Choroid plexus epithelial cell (primary cell): ENCODE measurements at regions not wholly inside any gene's neighbourhood (a gene's known extent, or its start where the extent isn't known, plus 50 kb on each side); places are given as distances from the start of the nearest gene placed in this dataset.

Experiments
- DNase-seq: peaks from one replicate; pipeline ENCODE4 v3.0.0-alpha.2; 2010; ENCODE audit warnings: low read depth
- H3K4me3 ChIP-seq: 2 replicates; pipeline ENCODE4 v1.5.1; 2011; ENCODE audit warnings: low read depth, mild to moderate bottlenecking, control low read depth, low read length, moderate library complexity
- TF ChIP-seq, protein P1 (sequence below): conservative IDR thresholded peaks from 2 replicates; pipeline ENCODE4 v1.5.1; 2011; ENCODE audit warnings: low read depth, mild to moderate bottlenecking, control low read depth, inconsistent platforms, low read length, moderate library complexity

DNA sequence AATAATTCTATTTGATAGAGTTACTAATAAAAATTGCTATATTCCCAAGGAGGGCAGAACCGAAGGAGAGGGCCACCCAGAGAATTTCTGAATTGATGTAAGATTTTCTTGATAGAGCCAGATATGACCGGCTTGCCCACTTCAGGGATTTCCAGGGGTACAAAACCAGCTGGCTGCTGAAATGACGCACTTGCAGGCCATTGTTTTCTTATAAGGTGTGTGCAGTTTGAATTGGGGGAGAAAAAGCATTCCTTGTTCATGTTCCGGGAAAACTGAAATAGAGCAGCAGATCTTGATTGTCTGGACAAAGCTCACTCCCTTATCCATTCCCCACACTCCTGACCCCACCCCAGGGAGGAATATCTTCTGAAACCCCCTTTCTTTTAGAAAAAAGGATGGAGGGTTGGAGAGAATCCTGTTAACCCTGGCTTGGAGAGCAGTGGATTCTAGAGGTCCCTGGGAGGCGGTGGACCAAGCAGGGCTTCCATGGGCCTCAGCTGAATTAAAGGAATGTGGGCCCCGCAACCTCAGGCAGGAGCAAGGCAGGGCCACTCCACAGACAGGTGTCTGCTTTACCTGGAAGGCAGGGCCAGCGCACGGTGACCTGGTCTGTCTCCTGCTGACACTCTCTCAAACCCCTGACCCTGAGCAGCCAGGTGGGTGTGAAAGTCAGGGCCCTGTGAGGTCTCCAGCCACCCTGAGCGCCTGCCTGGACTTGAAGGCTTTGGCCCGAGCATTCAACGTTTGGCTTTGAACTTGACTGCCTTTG lies 96.4 kb downstream of the TMEM170B start:
- no peak for DNase-seq
- H3K4me3 ChIP-seq: no peak overlapping the region
- TF ChIP-seq, protein P1, sequence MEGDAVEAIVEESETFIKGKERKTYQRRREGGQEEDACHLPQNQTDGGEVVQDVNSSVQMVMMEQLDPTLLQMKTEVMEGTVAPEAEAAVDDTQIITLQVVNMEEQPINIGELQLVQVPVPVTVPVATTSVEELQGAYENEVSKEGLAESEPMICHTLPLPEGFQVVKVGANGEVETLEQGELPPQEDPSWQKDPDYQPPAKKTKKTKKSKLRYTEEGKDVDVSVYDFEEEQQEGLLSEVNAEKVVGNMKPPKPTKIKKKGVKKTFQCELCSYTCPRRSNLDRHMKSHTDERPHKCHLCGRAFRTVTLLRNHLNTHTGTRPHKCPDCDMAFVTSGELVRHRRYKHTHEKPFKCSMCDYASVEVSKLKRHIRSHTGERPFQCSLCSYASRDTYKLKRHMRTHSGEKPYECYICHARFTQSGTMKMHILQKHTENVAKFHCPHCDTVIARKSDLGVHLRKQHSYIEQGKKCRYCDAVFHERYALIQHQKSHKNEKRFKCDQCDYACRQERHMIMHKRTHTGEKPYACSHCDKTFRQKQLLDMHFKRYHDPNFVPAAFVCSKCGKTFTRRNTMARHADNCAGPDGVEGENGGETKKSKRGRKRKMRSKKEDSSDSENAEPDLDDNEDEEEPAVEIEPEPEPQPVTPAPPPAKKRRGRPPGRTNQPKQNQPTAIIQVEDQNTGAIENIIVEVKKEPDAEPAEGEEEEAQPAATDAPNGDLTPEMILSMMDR: no peak

DNA sequence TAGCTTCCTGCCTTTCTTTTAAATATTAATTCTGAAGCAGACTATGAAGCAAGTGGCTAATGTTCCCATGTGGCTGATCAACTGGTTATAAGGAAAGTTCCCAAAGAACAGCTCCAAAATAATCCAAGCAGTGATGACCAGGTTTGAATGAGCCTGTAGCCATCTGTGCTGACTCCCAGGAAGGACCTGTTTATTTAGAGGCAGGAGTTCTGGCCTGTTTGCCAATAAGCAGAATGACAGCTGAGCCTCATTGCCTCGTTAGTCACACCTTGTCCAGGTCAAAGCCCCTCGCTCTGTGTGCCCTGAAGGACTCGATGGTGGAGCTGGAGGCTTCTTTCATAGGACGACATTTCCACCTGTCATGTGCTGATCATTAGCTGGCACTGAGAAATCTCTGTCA lies 97.4 kb downstream of the TMEM170B start:
- TF ChIP-seq, protein P1: no peak
- no peak overlapping the region for H3K4me3 ChIP-seq
- no peak for DNase-seq

DNA sequence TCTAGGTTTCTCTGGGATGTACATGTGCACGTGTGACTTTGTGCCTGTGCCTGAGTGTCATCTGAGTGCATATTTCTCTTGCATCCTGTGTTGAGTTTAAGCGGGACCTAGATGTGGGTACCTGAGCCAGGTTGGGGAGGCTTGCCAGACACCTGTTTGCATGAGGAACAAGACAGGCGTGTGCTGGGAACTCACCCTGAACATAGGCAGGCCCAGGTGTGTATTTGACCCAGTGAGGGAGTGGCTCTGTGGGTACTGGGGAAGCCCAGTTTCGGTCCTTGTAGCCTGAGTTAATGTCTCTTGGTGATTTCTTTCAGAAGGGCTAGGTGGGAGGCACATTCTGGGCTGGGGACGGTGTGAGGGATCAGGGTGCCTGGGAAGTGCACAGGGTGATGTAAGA lies 98.6 kb downstream of the TMEM170B start:
- H3K4me3 ChIP-seq: no peak overlapping the region
- TF ChIP-seq, protein P1: no peak
- no peak for DNase-seq

DNA sequence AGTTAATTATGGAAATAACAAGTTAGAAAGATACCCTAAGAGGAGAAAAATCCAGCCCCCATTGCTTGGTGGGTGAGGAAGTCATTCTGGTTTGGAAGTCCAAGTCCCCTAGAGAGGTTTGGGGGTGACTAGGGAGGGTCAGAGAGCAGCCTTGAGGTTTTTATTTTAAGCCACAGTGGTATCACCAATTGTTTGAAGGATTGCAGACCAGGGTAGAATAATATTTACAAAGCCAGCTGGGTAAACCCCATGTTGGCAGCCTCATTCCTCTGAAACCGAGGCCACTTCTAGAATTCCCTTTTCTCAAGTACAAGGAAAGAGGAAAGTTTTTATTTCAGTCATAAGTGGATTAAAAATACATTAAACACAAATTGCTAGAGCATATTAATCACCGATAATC lies 99.7 kb downstream of the TMEM170B start:
- H3K4me3 ChIP-seq: no peak overlapping the region

DNA sequence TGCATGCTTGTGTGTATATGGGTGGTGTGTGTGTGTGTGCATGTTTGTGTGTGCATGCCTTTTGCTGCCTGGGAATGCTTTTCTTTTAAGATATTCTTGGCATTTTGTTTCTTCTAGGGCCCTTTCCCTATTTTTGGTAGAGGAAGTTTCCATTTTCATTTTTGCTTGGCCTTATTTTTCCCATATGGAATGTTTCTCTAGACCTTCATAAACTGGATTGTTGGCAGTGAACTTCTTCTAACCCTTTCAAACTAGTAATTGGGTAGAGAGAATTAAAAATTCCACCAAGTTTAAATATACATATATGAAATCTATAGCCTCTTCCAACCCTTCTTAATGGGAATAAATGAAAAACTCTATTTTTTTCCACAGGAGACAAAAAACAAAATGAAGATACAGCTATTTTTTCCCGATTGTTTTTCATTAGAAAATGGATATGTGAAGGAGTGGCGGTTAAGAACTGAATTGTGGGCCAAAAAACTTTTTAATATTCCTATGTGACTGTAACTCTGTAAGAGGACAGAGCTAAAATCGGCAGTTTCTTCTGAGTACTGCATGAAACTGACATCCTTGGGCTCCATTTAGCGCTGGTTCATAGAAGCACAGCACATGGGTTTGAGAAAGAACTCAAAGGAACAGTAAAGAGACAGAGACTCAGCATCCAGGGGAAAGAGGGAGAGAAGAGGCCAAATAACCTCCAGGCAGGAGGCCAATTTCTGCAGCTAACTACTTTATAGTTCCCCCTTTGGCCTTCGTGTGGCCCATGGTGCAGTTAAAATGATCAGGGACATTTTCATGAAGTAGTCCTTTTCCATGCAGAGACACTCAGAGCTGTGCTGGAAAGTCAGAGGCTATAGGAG lies 102.1 kb downstream of the TMEM170B start:
- H3K4me3 ChIP-seq: no peak overlapping the region
- TF ChIP-seq, protein P1: no peak
- DNase-seq: no peak

More for the DNA sequence above, 99.7 kb downstream of the TMEM170B start:
- TF ChIP-seq, protein P1: no peak
- DNase-seq: no peak

DNA sequence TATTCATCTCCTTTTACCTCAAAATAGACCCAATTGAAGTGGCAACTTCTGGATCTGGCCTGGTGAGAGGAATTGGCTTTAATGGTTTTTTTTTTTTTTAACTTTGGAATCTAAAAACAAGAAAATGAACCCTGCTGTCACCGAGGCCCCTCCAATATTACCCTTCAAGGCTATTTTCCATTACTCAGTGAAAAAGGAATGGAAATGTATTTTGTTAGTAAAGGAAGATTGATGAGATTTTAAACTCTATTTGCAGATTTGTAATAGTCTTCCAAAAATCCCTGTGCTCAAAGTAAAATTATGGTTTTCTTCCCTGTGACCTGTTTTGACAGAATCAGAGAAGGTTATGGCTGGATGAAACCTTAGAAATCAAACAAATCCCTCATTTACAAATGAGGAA lies 102.9 kb downstream of the TMEM170B start:
- TF ChIP-seq, protein P1: no peak
- no peak for DNase-seq
- H3K4me3 ChIP-seq: no peak overlapping the region
